CD4-positive, alpha-beta T cell treated with Interleukin-4 for 4 hours (primary cell): ENCODE measurements at regions not wholly inside any gene's neighbourhood (a gene's known extent, or its start where the extent isn't known, plus 50 kb on each side); places are given as distances from the start of the nearest gene placed in this dataset.

Experiments used
- DNase-seq: peaks from one replicate; pipeline ENCODE4 v3.0.0-alpha.2; 2020

DNA sequence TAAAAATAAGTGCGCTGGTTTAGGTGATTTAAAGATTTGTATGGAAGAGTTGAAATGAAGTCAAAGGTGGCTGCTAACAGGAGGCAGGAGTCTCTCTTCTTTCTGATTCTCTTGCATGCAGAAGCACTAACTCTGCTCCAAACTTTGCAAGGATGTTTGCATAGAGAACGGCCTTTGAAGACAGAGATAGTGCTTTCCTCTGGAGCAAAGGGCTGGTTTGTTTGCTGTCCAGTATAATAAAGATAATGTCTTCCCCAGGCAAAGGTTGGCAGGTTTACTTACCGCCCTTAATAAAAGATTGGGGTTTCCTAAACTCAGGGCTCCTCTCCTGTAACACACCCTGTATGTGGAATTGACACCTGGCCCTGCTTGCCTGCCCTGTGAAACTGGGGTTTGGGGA lies 210.6 kb upstream of the RREB1 start:
- no peak for DNase-seq

DNA sequence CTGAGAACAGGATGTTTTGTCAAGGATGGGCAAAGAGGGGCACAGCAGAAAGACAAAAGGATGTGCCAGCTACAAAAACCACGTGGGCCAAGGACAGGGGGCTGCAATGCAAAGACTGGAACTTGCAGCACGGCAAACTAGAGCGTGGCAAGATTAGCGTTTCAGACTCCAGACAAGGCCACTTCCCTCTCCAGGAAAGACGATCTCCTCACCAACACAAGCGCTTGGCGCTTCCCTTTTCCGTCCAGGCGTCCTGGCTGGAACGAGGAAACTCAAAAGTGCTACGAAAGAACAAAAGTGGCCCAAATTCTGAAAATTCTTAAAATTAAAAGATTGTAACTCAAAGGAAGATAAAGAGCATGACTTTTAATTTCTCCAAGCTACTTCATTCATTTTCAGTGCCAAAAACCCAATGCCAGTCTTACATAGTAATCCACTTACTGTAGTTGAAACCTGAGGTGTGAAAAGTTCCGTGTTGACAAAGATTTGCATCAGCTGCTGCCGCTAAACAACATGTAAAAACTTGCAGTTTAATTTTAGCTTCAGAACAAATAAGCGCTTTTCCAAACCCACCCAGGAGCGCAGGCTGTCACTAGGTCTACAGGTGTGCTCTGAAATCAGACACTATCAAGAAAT lies 207.1 kb upstream of the RREB1 start:
- no peak for DNase-seq

DNA sequence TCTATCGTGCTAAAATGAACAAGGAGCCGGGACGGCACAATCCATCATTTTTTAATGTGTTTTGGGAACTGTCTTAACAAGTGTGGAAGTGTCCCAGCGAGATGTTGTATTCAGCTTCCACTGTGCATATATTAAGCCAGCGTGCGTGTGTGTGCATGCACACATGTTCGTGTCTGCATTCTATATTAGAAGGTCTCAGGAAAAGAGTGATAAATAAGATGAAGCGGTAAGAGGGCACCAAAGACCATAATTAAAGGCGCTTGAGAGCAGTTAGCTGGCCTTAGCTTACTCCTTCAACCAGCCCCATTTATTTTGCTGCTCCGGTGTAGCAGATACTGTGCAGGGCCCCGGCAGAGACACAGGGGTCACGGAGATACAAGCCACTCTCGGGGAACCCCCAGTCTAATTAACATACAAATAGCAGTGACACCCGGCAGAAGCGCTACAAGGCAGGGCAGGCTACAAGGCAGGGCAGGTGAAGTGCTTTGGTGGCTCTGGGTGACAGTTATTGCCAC lies 206.5 kb upstream of the RREB1 start:
- DNase-seq = no peak

DNA sequence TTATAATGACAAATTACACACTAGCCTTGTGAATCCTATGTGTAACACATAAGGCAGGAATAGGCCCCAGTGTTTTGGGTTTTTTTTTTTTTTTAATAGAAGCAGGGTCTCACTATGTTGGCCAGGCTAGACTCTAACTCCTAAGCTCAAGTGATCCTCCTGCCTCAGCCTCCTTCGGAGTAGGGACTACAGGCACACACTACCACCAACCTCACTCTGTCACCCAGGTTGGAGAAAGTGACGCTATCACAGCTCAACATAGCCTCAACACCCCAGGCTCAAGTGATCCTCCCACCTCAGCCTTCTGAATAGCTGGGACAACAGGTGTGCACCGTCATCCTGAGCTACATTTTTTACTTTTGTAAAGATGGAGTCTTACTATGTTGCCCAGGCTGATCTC lies 205.8 kb upstream of the RREB1 start:
- no peak for DNase-seq

DNA sequence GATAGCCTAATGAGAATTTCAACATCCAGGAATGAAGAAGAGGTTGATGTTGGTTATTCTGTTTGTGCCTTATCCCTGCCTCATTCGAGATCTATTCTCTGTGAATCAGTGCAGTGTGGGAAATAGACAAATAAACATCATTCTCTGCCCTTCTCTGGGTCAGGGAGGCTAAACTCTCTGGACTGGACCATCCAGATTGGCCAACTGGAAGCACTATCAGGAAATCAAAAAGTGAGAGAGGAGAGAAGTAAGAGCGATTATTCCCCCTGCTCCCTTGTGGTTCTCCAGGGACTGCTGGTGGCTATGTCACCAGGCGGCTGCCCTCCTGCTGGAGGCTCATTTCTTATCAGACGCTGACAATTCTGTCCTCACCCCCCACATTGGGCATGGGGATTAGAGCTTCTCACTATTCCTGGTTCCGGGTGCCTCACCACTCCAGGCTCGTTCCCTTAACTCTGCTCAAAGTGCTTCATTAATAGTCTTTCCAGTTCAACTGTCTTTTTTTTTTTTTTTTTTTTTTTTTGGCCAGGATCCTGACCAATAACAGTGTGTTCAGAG lies 201.7 kb upstream of the RREB1 start:
- DNase-seq = no peak

DNA sequence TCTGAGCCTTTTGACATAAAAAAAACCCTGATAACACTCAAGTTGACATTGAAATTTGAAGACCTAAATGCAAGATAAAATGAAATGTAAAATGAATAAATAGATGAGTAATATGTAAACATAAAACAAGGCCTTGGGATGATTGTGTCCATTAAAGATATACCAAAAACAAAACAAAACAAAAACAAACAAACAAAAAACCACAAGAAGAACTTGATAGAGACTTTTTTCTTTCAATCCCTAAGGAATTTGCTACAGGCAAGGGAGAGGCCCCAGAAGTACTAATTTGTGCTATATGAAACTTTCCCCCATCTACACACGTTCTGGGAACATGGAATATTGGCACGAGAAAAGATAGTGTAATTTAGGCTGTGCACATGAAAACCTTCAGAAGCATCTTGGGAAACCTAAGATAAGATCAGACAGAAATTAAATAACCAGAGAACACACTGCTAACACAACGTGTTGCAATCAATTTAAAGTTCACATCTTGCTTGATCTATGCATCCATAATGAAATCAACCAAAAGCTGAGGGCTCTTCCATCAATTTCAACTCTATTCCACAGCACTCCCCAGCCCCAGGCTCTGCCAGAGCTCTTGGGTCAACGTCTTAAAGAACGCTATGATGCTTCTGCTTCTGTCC lies 201.1 kb upstream of the RREB1 start:
- no peak for DNase-seq

DNA sequence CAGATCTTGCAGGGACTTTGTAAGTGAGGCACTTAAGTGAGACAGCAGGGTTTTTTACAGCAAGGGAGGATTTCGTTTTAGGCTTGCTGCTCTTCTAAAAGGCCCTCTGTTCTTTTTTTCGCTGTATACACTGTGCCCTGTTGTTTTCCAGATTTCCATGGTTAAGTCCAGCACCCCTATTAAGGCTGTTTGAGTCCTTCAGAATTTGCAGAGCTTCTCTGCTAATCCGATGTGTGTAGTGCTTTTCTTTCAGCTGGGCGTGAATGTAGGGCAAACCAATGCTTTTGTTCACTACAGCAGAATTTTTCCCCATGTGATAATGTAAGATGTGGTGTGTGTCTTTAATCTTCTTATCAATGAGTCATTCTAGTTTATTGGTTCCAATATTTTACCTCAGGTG lies 200.5 kb upstream of the RREB1 start:
- no peak for DNase-seq

DNA sequence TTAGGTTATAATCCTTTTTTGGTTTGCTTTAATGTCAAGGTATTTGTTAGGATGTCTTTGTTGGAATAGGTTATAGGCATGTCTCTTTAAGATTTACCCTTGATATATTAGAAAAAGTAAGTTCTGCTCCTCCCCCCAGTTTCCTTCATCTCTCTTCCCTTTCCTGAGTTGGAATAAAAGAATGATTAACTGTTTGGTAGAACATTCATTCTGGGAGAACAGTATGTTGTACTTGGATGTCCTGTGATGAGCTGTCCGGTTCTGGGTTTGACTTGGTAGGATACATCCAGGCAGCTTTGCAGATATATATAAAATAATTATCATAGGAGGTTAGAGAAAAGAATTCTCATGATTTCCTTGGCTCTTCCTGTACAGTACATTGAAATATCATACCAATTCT lies 199.6 kb upstream of the RREB1 start:
- no peak for DNase-seq

DNA sequence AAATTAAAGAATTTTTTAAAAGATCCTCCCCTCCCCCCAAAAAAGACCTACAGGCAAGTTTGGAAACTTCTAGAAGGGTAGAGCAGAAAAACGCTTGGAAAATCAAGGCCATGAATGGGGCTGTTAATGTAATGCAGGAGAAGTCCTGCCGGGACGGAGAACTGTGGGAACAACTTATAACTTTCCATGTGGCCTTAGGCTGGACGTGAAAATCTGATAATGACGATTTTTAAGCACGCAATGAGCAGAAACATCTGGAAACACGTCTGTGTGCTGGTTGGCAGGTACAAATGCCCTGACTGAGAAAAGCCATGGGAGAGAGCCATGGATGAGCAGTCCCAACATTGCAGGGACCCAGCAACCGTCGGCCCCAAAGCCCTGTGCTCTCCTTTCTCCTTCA lies 198.7 kb upstream of the RREB1 start:
- no peak for DNase-seq

DNA sequence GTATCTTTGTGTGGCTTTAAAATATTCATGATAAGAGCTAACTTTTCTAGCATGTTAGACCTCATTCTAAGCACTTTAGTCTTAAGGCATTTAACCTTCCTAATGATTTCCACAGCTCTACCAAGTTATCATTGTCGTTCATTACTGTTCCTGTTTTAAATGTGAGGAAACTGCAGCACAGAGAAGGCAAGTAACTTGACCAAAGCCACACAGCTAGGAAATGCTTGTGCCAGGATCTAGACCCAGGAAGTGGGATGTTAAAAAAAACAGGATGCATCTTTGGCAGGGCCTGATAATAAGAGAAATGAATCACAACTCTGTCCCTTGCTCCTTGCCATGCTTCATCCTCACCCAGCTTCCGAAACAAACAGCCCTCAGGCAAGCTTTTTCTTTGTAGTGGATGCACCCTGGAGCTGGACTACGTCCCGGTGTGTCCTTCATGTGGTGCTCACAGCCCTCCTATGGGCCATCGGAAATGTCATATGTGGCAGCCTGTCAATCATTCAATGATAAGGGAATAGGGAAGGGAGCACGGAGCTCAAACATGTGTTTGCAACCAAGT lies 196.9 kb upstream of the RREB1 start:
- no peak for DNase-seq

DNA sequence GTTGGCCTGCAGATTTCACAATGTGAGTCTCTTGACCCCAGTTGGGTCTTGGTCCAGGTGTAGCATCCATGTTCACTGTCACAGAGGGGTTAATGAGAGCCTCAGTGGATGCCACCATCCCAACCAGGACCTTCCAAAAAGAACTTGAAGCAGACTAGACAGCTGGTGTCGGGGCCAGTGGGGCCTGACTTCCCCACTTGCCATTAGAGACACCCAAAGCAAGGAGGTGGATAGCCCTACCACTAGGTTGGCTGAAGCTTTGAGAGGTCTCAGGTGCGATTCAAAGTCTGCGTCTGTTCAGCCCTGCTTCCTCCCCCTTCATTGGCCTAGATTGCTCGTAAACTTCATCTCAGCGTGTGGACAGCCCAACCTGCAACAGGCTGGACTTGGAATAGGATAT lies 196.4 kb upstream of the RREB1 start:
- DNase-seq = no peak

DNA sequence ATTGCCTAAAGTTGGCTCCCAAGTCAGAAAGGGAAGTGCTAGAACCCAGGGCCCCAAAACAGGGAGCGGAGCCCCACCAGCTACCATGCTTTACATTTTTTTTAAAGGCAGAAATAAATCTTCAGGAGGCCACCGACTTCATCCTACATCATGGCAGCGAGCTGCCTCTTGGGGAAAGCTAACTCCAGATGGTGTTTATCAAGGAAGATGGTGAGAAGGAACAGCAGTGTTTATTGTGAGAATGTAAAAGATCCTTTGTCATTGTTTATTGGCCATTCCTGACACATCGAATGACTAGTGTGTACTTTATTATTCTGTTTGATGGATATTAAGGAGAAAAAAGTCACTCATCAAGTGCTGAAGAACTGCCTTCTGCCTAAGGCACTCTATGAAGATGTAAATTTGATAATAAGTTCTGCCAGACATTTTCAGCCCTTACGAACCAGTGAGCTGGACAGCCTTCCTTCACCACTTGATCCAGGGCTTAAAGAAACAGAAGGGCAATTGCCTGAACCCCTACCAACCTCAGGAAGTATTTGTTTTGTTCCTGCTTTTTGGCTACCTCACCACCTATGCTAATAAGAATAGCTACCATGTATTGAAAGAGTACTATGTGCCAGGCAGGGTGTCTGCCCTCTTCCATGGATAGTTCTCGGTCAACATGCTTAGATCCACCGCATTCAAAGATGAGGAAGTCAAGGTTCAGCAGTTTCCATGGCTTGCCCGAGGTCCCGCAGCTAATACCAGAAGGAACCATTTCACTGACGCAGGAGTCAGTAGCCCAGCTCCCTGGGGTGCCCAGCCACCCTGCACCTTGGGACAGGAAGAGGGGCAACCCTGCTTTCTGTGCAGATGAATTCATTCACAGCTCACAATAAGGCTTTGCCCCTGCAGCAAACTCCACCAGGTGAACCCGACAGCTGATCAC lies 194.7 kb upstream of the RREB1 start:
- DNase-seq = no peak

DNA sequence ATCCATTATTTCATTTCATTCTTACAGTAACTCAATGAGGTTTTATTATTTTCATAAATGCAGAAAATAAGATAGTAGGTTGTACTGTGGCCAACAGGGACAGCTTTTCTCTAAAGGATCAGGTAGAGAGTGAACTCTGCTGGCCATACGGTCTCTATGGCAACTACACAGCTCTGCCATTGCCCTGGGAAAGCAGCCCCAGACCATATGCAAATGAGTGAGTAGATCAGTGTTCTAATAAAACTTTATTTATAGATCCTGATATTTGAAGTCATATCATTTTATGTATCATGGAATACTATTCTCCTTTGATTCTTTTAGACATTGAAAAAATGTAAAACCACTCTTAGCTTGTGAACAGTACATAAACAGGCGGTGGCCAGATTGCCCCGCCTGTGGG lies 192.5 kb upstream of the RREB1 start:
- no peak for DNase-seq

DNA sequence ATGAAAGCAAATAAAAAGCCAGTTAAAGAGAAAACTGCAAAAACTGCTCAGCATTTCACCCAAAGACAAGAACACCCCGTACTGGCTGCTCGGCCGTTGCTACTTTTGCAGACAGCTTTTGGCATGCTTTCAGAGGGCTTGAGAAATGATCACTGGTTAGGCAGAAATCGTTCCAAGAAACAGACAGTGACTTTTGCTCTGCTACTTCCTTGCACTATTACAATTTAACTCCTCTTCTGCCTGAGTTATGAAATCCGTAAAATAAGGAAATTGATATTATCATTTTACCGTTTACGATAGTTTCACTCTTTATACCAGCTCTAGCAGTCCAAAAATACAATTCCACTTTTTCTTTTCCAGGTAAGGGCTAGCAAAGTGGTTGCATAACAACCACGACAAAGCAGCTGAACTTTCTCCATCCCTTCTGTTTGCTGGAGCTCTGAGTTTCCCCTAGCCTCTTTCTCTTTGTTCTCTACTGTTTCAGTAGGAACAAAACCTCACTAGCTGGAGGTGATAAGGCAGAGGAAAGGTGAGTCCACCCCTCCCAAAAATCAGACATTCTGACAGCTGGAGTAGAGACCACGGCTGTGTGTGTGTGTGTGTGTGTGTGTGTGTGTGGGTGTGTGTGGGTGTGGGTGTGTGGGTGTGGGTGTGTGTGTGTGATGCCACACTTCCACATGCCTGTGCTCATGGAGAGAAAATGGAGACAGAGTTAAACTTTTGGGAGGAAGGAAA lies 191.8 kb upstream of the RREB1 start:
- no peak for DNase-seq

DNA sequence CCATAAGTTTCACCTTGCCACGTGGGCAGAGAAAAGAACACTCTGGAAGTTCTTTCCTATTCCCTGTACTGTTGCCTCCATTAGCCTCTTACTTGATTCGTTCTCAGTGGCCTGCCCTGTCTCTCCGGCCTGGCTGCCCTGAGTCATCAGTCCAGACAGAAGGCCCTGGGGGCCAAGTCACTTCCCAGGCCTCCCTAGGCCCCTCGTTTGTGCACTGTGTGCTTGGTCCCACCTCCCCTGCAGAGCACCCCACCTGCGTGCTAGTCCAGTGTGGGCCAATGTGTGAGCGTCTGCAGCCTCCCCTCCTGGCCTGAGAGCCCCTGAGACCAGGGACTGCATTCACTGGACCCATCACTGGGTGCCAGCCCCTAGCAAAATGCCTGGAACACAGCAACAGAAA lies 191.2 kb upstream of the RREB1 start:
- no peak for DNase-seq

DNA sequence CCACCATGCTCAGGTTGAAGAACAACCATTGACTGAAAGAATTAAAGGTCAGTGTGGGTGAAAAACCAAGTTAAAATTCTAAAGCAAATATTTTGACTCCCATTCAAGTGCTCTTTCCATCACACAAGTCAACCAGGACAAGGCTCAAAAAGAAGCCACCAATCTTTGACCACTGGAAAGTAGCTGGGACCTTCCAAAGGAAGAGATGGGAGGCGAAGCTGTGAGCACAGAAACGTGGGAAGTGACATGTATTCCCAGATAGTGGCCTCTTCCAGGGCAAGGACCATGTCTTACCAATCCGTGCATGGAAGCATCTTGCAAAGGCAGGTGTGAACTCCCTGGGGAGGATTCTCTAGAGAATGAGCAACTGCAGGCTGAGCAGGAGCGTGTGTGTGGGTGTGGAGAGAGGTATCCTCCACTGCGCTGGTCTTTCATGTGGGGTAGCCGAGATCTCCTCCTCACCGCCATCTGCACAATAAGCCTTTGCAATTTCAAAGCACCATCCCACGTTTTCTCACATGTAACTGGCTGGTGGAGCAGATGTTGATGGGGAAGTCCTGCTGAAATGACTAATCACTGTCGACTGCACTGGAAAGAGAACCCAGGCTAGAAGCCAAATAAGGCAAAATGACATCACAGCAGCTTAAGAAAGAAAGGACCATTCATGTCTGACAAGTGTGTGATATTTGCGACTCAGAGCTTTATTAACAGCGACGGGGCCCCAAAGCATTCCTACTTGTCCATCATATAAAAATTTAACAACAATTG lies 189.4 kb upstream of the RREB1 start:
- DNase-seq = no peak

DNA sequence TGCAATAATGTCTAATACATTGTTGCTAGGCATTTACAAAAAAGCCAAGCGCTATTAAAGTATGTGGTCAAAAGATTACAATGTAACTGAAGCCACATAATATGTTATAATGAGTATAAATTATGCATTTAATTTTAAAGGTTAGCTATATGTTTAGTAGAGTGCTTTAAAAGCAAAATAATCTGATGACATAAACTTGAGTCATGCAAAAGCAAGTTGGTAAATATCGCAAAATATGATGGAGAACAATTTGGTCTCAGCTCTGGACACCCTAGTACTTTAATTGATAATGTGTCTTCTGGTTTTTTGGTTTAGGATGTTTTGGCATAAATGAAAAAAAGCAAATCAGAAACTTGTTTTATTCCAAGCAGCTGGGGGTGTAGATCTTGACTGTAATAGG lies 188.6 kb upstream of the RREB1 start:
- no peak for DNase-seq

DNA sequence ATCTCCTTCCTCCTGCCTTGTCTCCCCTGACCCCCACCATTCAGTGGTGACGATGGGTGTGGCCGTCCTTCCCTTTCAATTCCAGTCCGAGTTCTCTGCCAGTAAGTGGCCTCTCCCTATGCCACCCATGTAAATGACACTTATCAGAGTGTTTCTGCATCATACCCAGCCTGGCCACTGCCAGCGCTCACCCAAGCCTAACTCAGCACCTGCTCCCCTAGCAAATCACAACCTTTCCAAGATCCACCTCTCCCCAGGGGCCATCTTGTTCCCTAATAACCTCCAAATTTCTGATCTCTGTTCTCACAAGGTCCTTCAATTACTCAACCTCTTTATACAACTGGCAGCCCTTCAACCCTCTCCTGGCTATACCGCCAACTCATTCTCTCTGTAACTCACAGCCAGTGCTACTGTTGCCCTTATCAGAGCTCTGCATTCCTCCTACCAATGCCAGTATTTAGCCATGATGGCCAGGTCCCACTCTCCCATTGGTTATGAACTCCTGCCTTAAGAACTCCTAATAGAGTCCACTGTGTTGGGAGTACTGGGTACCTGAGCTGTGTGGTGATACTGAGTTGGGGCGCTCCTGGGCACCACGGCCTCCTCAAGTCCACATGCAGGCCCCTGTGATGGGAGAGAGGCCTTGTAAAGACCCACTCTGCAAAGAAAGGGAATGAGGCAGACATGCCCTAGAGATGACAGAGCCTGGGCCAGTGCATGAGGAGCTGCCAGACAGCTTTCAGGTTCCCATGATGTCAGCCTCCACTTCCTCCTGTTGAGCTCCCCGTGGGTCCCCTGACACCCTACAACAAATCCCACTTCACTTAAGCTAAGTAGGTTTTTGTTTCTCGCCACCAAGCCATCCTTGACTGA lies 187.4 kb upstream of the RREB1 start:
- DNase-seq = no peak

DNA sequence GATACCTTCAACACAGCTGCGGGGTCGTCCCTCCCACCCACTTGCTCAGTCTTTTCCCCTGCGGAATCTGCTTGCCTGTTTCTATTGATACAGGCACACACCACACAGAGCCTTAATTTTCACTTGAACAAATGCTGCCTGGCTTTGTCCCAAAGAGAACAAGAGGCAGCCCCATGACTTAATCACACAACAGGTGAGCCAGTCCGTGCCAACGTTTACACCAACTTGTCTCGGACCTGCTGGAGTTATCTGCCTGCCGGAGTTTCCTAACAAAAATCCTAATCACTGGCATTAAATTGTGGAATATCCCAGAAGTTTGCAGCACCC lies 186.8 kb upstream of the RREB1 start:
- DNase-seq = no peak

DNA sequence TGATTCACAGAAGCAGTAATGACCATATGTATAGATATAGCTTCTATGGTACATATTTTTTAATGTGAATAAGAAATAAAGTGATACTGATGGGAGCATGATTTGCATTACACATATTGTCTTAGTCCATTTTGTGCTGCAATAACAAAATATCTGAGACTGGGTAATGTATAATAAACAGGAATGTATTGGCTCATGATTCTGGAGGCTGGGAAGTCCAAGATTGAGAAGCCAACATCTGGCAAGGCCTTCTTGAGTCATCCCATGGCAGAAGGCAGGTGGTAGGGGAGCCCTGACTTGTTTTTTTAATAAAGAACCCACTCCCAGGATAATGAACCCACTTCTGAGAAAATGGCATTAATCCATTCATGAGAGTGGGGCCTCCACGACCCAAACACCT lies 185.6 kb upstream of the RREB1 start:
- DNase-seq = no peak

DNA sequence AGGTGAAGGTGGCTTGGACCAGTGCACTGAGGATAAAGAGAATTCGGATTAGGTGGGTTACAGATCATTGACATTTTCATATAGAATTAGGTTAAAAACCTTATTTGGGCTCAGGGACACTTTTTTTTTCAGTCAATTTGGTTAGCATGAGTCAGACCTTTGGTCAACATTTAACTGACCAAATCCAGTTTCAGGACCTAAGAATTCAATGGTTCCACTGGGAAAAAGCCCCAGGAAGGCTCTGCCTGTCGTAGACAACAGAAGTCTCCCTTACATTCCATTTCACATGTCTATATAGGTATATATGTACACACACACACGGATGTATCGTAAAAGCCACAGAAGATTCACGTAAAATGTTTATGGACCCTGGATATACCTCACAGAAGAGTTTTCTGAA lies 184.2 kb upstream of the RREB1 start:
- DNase-seq = no peak
